22Rv1 (cell line): ENCODE measurements at regions not wholly inside any gene's neighbourhood (a gene's known extent, or its start where the extent isn't known, plus 50 kb on each side); places are given as distances from the start of the nearest gene placed in this dataset.

Source experiments
- CTCF ChIP-seq: fragments of 450-650 bp; IDR thresholded peaks from 2 replicates; pipeline ENCODE4 v1.5.1; 2017; ENCODE audit warnings: mild to moderate bottlenecking
- ZFX ChIP-seq: fragments of 450-650 bp; IDR thresholded peaks from 2 replicates; pipeline ENCODE4 v1.6.1; 2017; ENCODE audit warnings: antibody characterized with exemption, borderline replicate concordance

GRCh38 chr10:29176845-29177832 lies 111.7 kb upstream of the LYZL1 start:
- no peak for TF ChIP-seq CTCF
- no peak for TF ChIP-seq ZFX
